CD4-positive, alpha-beta T cell (primary cell): ENCODE measurements at regions not wholly inside any gene's neighbourhood (a gene's known extent, or its start where the extent isn't known, plus 50 kb on each side); places are given as distances from the start of the nearest gene placed in this dataset.

Source experiments
- ATAC-seq: fragments of 200-7000 bp; cut with Tn5 transposase; one replicate; pipeline ENCODE4 v1.10.0; 2022; ENCODE audit warnings: mild to moderate bottlenecking; ENCODE audit not compliant: poor library complexity
- CTCF ChIA-PET: fragments of 350-600 bp; sonication (Branson Sonifier 250); formaldehyde crosslinking; loops from one replicate; lab custom pipeline; 2021; ENCODE audit warnings: antibody characterized with exemption, inconsistent platforms; lab: Charles Lee
- POLR2A ChIA-PET: fragments of 350-600 bp; sonication (Branson Sonifier 250); formaldehyde crosslinking; loops from one replicate; lab custom pipeline; 2021; ENCODE audit warnings: antibody characterized with exemption, inconsistent platforms; lab: Charles Lee
- DNase-seq, 14 experiments: peaks; one replicate each; pipeline ENCODE4 v3.0.0-alpha.2; 2013 to 2020; ENCODE audit warnings: mixed read lengths in 2 of 14
- H3K27ac ChIP-seq, 2 donors: one replicate each; pipeline versions ENCODE4 v1.5.1 to v1.7.0; 2013; ENCODE audit warnings: low read length in 2 of 2, low read depth in 1 of 2, mild to moderate bottlenecking in 1 of 2
- H3K27me3 ChIP-seq, 2 experiments: 1 replicate in 1 of 2; 2 replicates in 1 of 2; pipeline versions ENCODE4 v1.6.1 to v1.7.0; 2013; ENCODE audit warnings: low read length in 2 of 2, control low read depth in 1 of 2, mild to moderate bottlenecking in 1 of 2, moderate library complexity in 1 of 2; ENCODE audit not compliant: insufficient read depth in 2 of 2, control insufficient read depth in 1 of 2
- H3K36me3 ChIP-seq: one replicate; pipeline ENCODE4 v1.6.1; 2013; ENCODE audit warnings: low read length, control low read depth; ENCODE audit not compliant: insufficient read depth
- H3K4me1 ChIP-seq: one replicate; pipeline ENCODE4 v1.6.1; 2013; ENCODE audit warnings: low read length, control low read depth; ENCODE audit not compliant: insufficient read depth
- H3K4me3 ChIP-seq: one replicate; pipeline ENCODE4 v1.5.1; 2013; ENCODE audit warnings: mild to moderate bottlenecking, low read length, moderate library complexity
- H3K9me3 ChIP-seq, 2 experiments: 1 replicate in 1 of 2; 2 replicates in 1 of 2; pipeline versions ENCODE4 v1.6.1 to v1.7.0; 2013; ENCODE audit warnings: low read length in 2 of 2, mild to moderate bottlenecking in 2 of 2, control low read depth in 1 of 2, moderate library complexity in 1 of 2; ENCODE audit not compliant: control insufficient read depth in 1 of 2, insufficient read depth in 1 of 2
- H3K27ac Mint-ChIP-seq: one replicate; pipeline ENCODE4 v1.8.0; 2020; ENCODE audit warnings: mixed read lengths
- H3K27me3 Mint-ChIP-seq: one replicate; pipeline ENCODE4 v1.8.0; 2021; ENCODE audit warnings: mixed read lengths
- H3K36me3 Mint-ChIP-seq: one replicate; pipeline ENCODE4 v1.8.0; 2021; ENCODE audit warnings: low read depth, mixed read lengths
- H3K4me1 Mint-ChIP-seq: one replicate; pipeline ENCODE4 v1.8.0; 2021; ENCODE audit warnings: low read depth, mixed read lengths
- H3K4me3 Mint-ChIP-seq: one replicate; pipeline ENCODE4 v1.8.0; 2020; ENCODE audit warnings: mild to moderate bottlenecking, mixed read lengths
- H3K9me3 Mint-ChIP-seq: one replicate; pipeline ENCODE4 v1.8.0; 2020; ENCODE audit warnings: mixed read lengths
- intact Hi-C, 2 experiments: fragments of 100-400 bp; cut with DNase I in 1 of 2; cut with micrococcal nuclease in 1 of 2; formaldehyde crosslinking; loops; one replicate each; pipeline versions ENCODE4 v1.15.1 to v1.9.0; 2023 to 2025; cut with DNase I, micrococcal nuclease
- TF ChIP-seq, protein P1 (sequence below): fragments of 200-600 bp; IDR thresholded peaks from one replicate; pipeline ENCODE4 v1.8.0; 2022; ENCODE audit warnings: antibody characterized with exemption, mild to moderate bottlenecking

DNA sequence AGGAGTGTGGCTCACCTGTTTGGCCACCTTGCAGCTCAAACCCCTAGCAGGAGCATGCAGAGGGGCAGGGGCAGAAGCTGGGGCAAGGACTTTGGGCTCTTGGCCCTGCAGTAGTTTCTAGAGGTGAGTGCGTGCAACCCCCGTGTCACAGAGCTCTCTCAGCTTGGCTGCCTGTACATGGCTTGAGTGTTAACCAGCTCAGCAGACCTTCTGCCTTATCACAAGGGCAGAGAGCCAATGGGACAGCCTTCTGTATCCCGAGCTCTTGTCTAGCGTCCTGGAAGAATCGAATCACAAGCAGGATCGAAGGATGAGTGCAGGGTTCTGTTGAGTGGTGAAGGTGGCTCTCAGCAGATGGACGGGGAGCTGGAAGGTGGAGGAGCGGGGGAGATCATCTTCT lies 120.3 kb upstream of the TMEM18 start:
- peaks cover 0 to 4% of the 10 kb centered on the region in 2 experiments for H3K27me3 ChIP-seq
- H3K9me3 ChIP-seq: peaks cover 0 to 4% of the 10 kb centered on the region in 2 experiments
- H3K4me1 Mint-ChIP-seq: no peaks in the 10 kb centered on the region
- intact Hi-C loops: no loop called here
- TF ChIP-seq, protein P1, sequence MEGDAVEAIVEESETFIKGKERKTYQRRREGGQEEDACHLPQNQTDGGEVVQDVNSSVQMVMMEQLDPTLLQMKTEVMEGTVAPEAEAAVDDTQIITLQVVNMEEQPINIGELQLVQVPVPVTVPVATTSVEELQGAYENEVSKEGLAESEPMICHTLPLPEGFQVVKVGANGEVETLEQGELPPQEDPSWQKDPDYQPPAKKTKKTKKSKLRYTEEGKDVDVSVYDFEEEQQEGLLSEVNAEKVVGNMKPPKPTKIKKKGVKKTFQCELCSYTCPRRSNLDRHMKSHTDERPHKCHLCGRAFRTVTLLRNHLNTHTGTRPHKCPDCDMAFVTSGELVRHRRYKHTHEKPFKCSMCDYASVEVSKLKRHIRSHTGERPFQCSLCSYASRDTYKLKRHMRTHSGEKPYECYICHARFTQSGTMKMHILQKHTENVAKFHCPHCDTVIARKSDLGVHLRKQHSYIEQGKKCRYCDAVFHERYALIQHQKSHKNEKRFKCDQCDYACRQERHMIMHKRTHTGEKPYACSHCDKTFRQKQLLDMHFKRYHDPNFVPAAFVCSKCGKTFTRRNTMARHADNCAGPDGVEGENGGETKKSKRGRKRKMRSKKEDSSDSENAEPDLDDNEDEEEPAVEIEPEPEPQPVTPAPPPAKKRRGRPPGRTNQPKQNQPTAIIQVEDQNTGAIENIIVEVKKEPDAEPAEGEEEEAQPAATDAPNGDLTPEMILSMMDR: no peak
- ATAC-seq (no peak), DNase-seq (no peak)
- H3K4me3 ChIP-seq: no peak overlapping the region
- H3K9me3 Mint-ChIP-seq: no peaks in the 10 kb centered on the region
- H3K4me1 ChIP-seq: no peaks in the 10 kb centered on the region
- H3K27ac ChIP-seq: no peak overlapping the region
- ChIA-PET CTCF (no interaction called here), POLR2A (no interaction called here)
- no peak overlapping the region for H3K27ac Mint-ChIP-seq
- H3K36me3 ChIP-seq: no peaks in the 10 kb centered on the region
- peaks cover 10% of the 10 kb centered on the region for H3K27me3 Mint-ChIP-seq
- no peaks in the 10 kb centered on the region for H3K36me3 Mint-ChIP-seq
- no peak overlapping the region for H3K4me3 Mint-ChIP-seq

DNA sequence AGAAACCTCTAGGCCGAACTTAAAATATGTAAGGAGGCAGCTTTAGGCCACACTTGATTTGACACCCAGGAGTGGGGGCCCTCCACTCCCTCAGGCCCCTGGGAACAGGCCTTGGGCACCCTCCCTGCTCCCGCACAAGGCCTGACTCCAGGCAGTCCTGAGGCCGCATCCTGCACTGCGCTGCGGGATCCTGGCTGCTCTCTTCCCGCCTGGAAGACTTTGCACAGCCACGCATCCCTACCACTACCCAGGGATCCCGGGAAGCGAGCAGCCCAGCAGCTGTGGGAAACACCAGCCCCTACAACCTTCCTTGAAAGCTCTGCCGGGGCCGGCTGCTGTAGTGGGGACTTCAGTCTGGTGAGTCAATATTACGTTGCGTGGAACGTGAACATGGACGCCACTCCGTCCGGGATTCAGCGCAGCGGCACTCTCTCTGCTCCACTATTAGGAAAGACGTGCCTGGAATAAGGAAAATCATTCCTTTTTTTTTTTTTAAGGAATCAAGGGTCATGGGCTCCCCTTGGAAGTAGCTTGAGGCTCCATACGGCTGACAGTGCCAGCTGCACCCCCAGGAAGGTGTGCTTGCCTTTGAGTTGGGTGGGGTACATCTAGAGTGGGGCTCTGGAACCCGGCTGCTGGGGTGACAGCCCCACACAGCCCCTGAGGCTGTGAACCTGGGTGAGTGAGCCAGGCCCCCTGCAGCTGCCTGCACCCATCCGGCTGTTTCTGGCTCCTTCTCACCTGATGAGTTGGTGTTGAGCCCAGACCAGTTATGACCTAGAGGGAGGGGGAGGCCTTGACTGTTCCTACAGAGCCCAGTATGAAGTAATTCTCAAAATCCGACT lies 119.2 kb upstream of the TMEM18 start:
- CTCF ChIA-PET: no interaction called here
- no peak for DNase-seq
- TF ChIP-seq, protein P1: no peak
- Mint-ChIP-seq H3K36me3 (no peaks in the 10 kb centered on the region), H3K27ac (no peak overlapping the region), H3K4me3 (no peak overlapping the region), H3K9me3 (no peaks in the 10 kb centered on the region), H3K27me3 (peaks cover 10% of the 10 kb centered on the region), H3K4me1 (no peaks in the 10 kb centered on the region)
- Histone ChIP-seq H3K27ac (no peak overlapping the region), H3K4me1 (no peaks in the 10 kb centered on the region), H3K27me3 (peaks cover 0 to 4% of the 10 kb centered on the region in 2 experiments), H3K36me3 (no peaks in the 10 kb centered on the region), H3K4me3 (no peak overlapping the region), H3K9me3 (peaks cover 0 to 4% of the 10 kb centered on the region in 2 experiments)
- POLR2A ChIA-PET: no interaction called here
- no peak for ATAC-seq
- intact Hi-C loops: no loop called here

DNA sequence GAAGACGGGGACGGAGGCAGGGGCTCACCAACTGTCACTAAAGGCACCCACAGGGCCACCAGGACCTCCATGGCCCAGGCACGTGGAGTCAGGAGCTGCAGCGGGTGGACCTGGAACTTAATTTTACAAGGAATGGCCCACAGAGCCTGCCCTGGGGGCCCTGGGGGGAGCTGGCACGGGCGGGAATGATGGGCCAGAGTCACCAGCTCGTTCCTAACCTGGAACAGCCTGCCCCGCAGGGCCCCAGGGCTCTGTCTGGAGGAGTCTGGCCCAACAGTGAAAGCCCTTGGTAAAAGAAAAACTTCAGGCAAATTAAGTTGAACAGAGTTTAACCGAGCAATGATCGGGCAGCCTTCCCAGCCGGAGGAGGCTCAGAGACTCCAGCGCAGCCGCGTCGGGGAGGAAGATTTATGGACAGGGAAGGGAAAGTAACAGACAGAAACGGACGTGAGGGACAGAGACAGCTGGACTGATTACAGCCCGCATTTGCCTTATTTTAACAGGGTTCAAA lies 118.4 kb upstream of the TMEM18 start:
- DNase-seq (no peak), ATAC-seq (no peak)
- no peak overlapping the region for H3K27ac Mint-ChIP-seq
- Histone ChIP-seq H3K4me1 (no peaks in the 10 kb centered on the region), H3K27me3 (peaks cover 0 to 4% of the 10 kb centered on the region in 2 experiments), H3K4me3 (no peak overlapping the region), H3K36me3 (no peaks in the 10 kb centered on the region), H3K9me3 (peaks cover 0 to 7% of the 10 kb centered on the region in 2 experiments), H3K27ac (no peak overlapping the region)
- ChIA-PET CTCF (no interaction called here), POLR2A (no interaction called here)
- no peak overlapping the region for H3K4me3 Mint-ChIP-seq
- TF ChIP-seq, protein P1: no peak
- peaks cover 10% of the 10 kb centered on the region for H3K27me3 Mint-ChIP-seq
- no peaks in the 10 kb centered on the region for H3K36me3 Mint-ChIP-seq
- H3K4me1 Mint-ChIP-seq: no peaks in the 10 kb centered on the region
- H3K9me3 Mint-ChIP-seq: no peaks in the 10 kb centered on the region
- intact Hi-C loops: no loop called here
